HG03378 (cell line): ENCODE measurements at regions not wholly inside any gene's neighbourhood (a gene's known extent, or its start where the extent isn't known, plus 50 kb on each side); places are given as distances from the start of the nearest gene placed in this dataset.
"Not testable (repeated sequence)": the region's sequence is repeated elsewhere in the genome, so short reads cannot be mapped to it uniquely, and the experiment has no call there.

ENCODE experiments used
- ATAC-seq: cut with Tn5 transposase; IDR thresholded peaks from one replicate; pipeline ENCODE4 v1.9.1; 2021; ENCODE audit warnings: mild to moderate bottlenecking, moderate library complexity; ENCODE audit not compliant: unreplicated experiment

DNA sequence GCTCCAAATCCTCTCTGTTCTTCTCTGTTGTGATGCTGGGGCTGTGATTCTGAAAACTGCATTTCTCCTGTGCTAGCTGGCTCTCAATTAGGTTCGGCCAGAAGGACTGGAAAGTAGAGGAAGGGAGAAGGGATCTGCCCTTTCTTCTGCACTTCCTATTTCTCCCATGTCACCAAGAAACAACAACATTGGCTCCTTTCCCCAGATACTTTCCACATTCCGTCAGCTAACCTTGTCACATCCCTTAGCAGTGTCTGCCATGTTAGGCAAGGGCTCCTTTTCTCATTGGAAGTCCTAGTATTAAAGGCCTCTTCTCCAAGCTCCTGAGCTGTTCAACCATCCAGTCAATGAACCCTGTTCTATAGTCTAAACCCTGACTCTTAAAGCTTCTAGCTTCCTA, 171.1 kb downstream of the ZNF621 start:
- no peak for ATAC-seq

GRCh38 chr3:40698611-40699010, 173.9 kb downstream of the ZNF621 start:
- not testable (repeated sequence) for ATAC-seq

- no peak for ATAC-seq
Measured at GRCh38 chr3:40701016-40701588, 176.3 kb downstream of the ZNF621 start.

DNA sequence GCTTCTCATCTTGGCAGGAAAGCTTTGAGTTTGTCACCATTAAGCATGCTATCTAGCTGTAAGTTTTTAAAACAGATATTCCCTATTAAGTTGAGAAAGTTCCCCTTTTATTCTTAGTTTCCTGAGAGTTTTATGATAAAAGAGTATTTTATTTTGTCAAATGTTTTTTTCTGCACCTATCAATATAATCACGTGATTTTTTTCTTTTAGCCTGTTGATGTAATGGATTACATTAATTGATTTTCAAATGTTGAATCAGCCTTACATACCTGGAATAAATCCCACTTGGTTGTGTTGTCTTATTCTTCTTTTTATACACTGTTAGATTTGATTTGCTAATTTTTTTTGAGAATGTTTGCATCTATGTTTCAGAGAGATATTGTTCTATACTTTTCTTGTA, 179.5 kb downstream of the ZNF621 start:
- ATAC-seq, result no peak

DNA sequence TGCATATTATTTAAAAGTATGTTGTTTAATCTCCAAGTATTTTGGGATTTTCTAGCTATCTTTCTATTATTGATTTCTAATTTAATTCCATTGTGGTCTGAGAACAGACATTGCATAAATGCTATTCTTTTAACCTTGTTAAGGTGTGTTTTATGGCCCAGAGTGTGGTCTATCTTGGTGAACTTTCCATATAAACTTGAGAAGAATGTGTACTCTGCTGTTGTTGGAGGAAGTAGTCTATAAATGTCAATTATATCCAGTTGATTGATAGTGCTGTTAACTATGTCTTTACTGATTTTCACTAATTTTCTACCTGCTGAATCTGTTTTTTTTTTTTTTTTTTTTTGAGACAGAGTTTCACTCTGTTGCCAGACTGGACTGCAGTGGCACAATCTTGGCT, 180.9 kb downstream of the ZNF621 start:
- ATAC-seq, result no peak

GRCh38 chr3:40713306-40713705, 188.5 kb downstream of the ZNF621 start:
- ATAC-seq, result no peak

- ATAC-seq, result no peak
Measured at GRCh38 chr3:40713795-40714194, 189.0 kb downstream of the ZNF621 start.

GRCh38 chr3:40714771-40715345, 190.1 kb downstream of the ZNF621 start:
- ATAC-seq, result no peak

DNA sequence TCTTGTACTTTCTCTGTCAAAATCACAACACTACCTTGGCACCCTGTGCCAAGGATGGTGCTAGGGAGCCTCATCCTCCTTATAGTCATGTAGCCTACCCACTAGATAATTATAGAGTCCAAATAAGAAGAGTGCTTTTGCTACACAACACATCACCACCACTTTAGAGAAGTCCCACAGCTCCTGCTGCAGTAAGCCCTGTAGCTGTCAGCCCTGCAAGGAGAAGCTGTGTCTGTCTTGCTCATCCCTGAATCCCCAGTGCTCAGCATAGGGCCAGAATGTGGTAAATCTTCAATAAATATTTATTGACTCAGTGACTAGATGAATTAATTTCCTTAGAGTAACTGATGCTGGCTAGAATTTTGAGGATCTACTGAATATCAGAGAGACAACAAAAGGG, 190.8 kb downstream of the ZNF621 start:
- ATAC-seq, result no peak

- no peak for ATAC-seq
Measured at GRCh38 chr3:40717471-40717870, 192.7 kb downstream of the ZNF621 start.

GRCh38 chr3:40718209-40718608, 193.4 kb downstream of the ZNF621 start:
- ATAC-seq, result peak; percentile 6

GRCh38 chr3:40718681-40719080, 193.9 kb downstream of the ZNF621 start:
- ATAC-seq, result peak; percentile 98

DNA sequence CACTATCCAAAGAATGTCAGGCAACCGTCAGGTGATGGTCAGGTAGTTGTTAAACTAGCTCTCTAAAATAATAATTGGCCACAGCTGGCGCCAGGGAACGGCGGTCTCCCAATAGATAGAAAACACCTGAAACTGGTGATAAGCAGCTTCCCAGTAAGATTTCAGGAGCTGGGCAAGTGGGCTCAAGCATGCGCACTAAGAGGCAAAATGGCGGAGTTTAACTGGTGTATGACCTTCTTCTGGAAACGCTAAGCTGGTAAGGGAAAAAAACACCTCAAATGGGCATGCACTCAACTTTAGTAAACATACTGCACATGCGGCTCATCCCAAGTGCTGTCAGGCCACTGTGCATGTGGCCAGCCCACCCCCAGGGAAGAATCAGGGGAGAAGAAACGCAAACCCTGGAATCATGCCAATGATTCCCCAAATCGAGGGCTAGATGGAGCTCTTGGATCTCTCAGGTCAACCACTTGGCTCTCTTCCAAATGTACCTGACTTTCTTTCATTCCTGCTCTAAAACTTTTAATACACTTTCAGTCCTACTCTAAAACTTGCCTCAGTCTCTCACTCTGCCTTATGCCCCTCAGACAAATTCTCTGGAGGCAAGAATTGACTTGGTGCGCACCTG, 195.0 kb downstream of the ZNF621 start:
- no peak for ATAC-seq

- no peak for ATAC-seq
Measured at GRCh38 chr3:40720341-40720740, 195.6 kb downstream of the ZNF621 start.

DNA sequence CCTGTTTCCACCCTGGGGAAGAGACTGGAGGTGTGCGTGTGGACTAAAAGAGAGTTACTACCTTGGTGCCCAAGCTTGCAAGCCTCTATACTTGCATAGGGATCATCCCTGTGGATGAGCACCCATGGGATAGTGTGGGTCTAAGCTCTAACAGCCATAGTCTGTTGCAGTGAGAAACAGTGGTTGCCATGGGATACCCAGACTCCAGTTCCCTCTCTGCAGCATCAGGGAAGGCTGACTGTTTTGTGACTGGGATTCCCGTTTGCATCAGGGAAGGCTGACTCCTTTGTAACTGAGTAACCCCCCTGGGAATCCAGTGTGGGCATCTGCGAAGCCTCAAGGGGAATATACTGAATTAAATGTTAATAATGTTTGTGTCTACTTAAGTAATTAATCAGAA, 196.1 kb downstream of the ZNF621 start:
- ATAC-seq, result no peak

- ATAC-seq, result no peak
Measured at GRCh38 chr3:40723083-40723660, 198.4 kb downstream of the ZNF621 start.

- ATAC-seq, result no peak
Measured at GRCh38 chr3:40725031-40725430, 200.3 kb downstream of the ZNF621 start.

DNA sequence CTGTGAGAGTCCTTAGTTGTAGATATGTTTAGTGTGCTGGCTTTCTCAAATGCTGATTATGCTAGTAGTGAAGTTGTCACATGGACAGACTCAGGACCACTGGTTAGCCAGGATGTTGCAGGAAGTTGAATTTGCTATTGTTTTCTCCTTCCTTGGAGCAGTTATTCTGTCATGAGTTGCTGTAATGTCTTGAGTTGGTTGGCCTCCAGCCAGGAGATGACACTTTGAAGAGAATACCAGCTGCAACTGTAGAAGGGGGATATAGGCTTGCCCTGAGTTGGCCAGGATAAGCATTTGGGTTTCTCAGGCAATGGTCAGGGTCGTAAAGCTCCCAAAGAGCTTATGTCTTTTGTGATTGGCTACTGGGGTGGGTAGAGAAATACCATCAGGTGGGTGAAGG, 206.7 kb downstream of the ZNF621 start:
- ATAC-seq, result no peak

- ATAC-seq, result no peak
Measured at GRCh38 chr3:40736943-40737342, 212.2 kb downstream of the ZNF621 start.

GRCh38 chr3:40737343-40737742, 212.6 kb downstream of the ZNF621 start:
- ATAC-seq, result no peak

DNA sequence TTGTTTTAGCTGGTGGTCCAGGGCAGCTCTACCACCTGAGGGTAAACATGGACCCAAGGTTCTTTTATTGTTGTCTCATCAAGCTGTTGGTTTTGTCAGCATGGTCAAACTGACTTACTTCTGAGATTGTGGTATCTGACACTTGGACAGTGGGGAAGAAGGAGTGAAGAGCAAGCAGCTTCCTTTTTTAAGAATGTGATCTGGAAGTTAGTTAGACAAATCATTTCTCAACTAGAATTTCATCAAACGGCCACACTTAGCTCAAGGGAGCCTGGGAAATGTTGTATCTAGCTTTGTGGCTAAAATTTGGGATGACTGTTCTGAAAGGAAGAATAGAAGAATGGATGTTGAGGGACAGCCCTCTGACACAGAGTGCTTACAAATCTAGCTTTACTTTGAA, 215.2 kb downstream of the ZNF621 start:
- ATAC-seq, result no peak

DNA sequence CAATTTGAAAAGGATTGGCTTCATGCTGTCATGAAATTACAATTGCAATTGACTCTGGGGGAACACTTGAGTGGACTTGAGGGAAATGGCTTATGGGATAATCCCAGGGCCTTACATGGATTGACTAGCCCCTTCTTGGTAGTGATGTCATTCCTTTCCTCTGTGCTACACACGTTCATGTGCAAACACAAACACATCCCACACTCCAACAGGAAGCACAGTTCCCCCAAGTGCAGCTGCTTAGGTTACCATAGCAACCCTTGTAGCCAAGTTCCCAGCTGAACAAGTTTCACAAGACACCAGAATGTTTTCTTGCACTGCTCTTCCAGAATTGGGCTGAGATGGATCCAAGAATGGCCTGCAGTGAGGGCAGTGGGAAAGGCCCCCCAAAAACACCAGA, 217.0 kb downstream of the ZNF621 start:
- no peak for ATAC-seq
